IPS-20b (cell line): ENCODE measurements at regions not wholly inside any gene's neighbourhood (a gene's known extent, or its start where the extent isn't known, plus 50 kb on each side); places are given as distances from the start of the nearest gene placed in this dataset.
"Not testable (repeated sequence)": the region's sequence is repeated elsewhere in the genome, so short reads cannot be mapped to it uniquely, and the experiment has no call there.

Experiments
- H3K27ac ChIP-seq: one replicate; pipeline ENCODE4 v1.5.1; 2013; ENCODE audit warnings: low read length
- H3K27me3 ChIP-seq: 2 replicates; pipeline ENCODE4 v1.6.1; 2013; ENCODE audit warnings: mild to moderate bottlenecking, low read length, inconsistent platforms; ENCODE audit not compliant: insufficient read depth
- H3K36me3 ChIP-seq: 2 replicates; pipeline ENCODE4 v1.6.1; 2013; ENCODE audit warnings: low read depth, mild to moderate bottlenecking, inconsistent platforms, low read length, moderate library complexity; ENCODE audit not compliant: insufficient read depth
- H3K4me1 ChIP-seq: 2 replicates; pipeline ENCODE4 v1.6.1; 2013; ENCODE audit warnings: mild to moderate bottlenecking, control low read depth, inconsistent platforms, low read length, moderate library complexity; ENCODE audit not compliant: insufficient read depth
- H3K4me3 ChIP-seq: 2 replicates; pipeline ENCODE4 v1.5.1; 2013; ENCODE audit warnings: mild to moderate bottlenecking, low read length, inconsistent platforms
- H3K9ac ChIP-seq: 2 replicates; pipeline ENCODE4 v1.6.1; 2013; ENCODE audit warnings: low read depth, mild to moderate bottlenecking, inconsistent platforms, low read length, moderate library complexity
- H3K9me3 ChIP-seq: 2 replicates; pipeline ENCODE4 v1.6.1; 2013; ENCODE audit warnings: mild to moderate bottlenecking, low read depth, low read length, inconsistent platforms; ENCODE audit not compliant: insufficient read depth

- Histone ChIP-seq H3K9me3 (no peaks in the 10 kb centered on the region), H3K27me3 (no peaks in the 10 kb centered on the region), H3K9ac (no peak overlapping the region), H3K27ac (no peak overlapping the region), H3K4me3 (no peak overlapping the region), H3K36me3 (no peaks in the 10 kb centered on the region), H3K4me1 (no peaks in the 10 kb centered on the region)
Observed at GRCh38 chr2:13492262-13492661, 775.5 kb downstream of the TRIB2 start.

- Histone ChIP-seq H3K36me3 (no peaks in the 10 kb centered on the region), H3K27ac (no peak overlapping the region), H3K9ac (no peak overlapping the region), H3K4me3 (no peak overlapping the region), H3K4me1 (no peaks in the 10 kb centered on the region), H3K9me3 (no peaks in the 10 kb centered on the region), H3K27me3 (no peaks in the 10 kb centered on the region)
Observed at GRCh38 chr2:13495051-13495450, 778.3 kb downstream of the TRIB2 start.

GRCh38 chr2:13504808-13505207 is 788.1 kb downstream of the TRIB2 start:
- H3K27ac ChIP-seq = no peak overlapping the region
- H3K4me3 ChIP-seq = no peak overlapping the region
- H3K4me1 ChIP-seq = no peaks in the 10 kb centered on the region
- H3K36me3 ChIP-seq = no peaks in the 10 kb centered on the region
- H3K9ac ChIP-seq = no peak overlapping the region
- H3K9me3 ChIP-seq = no peaks in the 10 kb centered on the region
- H3K27me3 ChIP-seq = peaks cover 2% of the 10 kb centered on the region; the same call in 1 of the 2 replicates

- Histone ChIP-seq H3K27ac (no peak overlapping the region), H3K36me3 (no peaks in the 10 kb centered on the region), H3K9me3 (no peaks in the 10 kb centered on the region), H3K9ac (no peak overlapping the region), H3K4me1 (no peaks in the 10 kb centered on the region), H3K27me3 (peaks cover 25% of the 10 kb centered on the region; the same call in 1 of the 2 replicates), H3K4me3 (no peak overlapping the region)
Observed at GRCh38 chr2:13508671-13509070, 791.9 kb downstream of the TRIB2 start.

GRCh38 chr2:13515254-13515653 is 798.5 kb downstream of the TRIB2 start:
- Histone ChIP-seq H3K4me3 (no peak overlapping the region), H3K27ac (no peak overlapping the region), H3K9ac (no peak overlapping the region), H3K4me1 (no peaks in the 10 kb centered on the region), H3K9me3 (no peaks in the 10 kb centered on the region), H3K27me3 (peaks cover 26% of the 10 kb centered on the region; the same call in 1 of the 2 replicates), H3K36me3 (no peaks in the 10 kb centered on the region)

- no peak overlapping the region for H3K27ac ChIP-seq
- no peaks in the 10 kb centered on the region for H3K4me1 ChIP-seq
- H3K4me3 ChIP-seq = no peak overlapping the region
- no peak overlapping the region for H3K9ac ChIP-seq
- no peaks in the 10 kb centered on the region for H3K36me3 ChIP-seq
- no peaks in the 10 kb centered on the region for H3K9me3 ChIP-seq
- H3K27me3 ChIP-seq = no peaks in the 10 kb centered on the region
Observed at GRCh38 chr2:13522096-13522495, 805.4 kb downstream of the TRIB2 start.

- H3K4me1 ChIP-seq = no peaks in the 10 kb centered on the region
- H3K27ac ChIP-seq = no peak overlapping the region
- H3K4me3 ChIP-seq = no peak overlapping the region
- no peaks in the 10 kb centered on the region for H3K27me3 ChIP-seq
- no peaks in the 10 kb centered on the region for H3K9me3 ChIP-seq
- H3K36me3 ChIP-seq = no peaks in the 10 kb centered on the region
- H3K9ac ChIP-seq = no peak overlapping the region
Observed at GRCh38 chr2:13522917-13523821, 806.4 kb downstream of the TRIB2 start.

GRCh38 chr2:13524492-13524891 is 807.8 kb downstream of the TRIB2 start:
- Histone ChIP-seq H3K9ac (no peak overlapping the region), H3K4me3 (no peak overlapping the region), H3K4me1 (no peaks in the 10 kb centered on the region), H3K27me3 (no peaks in the 10 kb centered on the region), H3K27ac (no peak overlapping the region), H3K36me3 (no peaks in the 10 kb centered on the region), H3K9me3 (no peaks in the 10 kb centered on the region)

GRCh38 chr2:13531735-13532410 is 815.1 kb downstream of the TRIB2 start:
- not testable (repeated sequence) for H3K36me3 ChIP-seq, H3K9me3 ChIP-seq, H3K27me3 ChIP-seq, H3K4me3 ChIP-seq, H3K9ac ChIP-seq, H3K27ac ChIP-seq, H3K4me1 ChIP-seq

GRCh38 chr2:13532781-13533523 is 816.2 kb downstream of the TRIB2 start:
- H3K27ac ChIP-seq, H3K4me1 ChIP-seq, H3K4me3 ChIP-seq, H3K27me3 ChIP-seq, H3K9ac ChIP-seq, H3K36me3 ChIP-seq, H3K9me3 ChIP-seq: not testable (repeated sequence)

- Histone ChIP-seq H3K27ac (no peak overlapping the region), H3K9me3 (no peaks in the 10 kb centered on the region), H3K27me3 (no peaks in the 10 kb centered on the region), H3K9ac (no peak overlapping the region), H3K4me1 (no peaks in the 10 kb centered on the region), H3K36me3 (no peaks in the 10 kb centered on the region), H3K4me3 (no peak overlapping the region)
Observed at GRCh38 chr2:13533524-13533922, 816.8 kb downstream of the TRIB2 start.
